HepG2 (cell line): ENCODE measurements at regions not wholly inside any gene's neighbourhood (a gene's known extent, or its start where the extent isn't known, plus 50 kb on each side); places are given as distances from the start of the nearest gene placed in this dataset.

Source experiments
- ATAC-seq: fragments of 200-7000 bp; cut with Tn5 transposase; 3 replicates; pipeline ENCODE4 v1.9.1; 2020; ENCODE audit warnings: mild to moderate bottlenecking, moderate library complexity
- BruUV-seq: library from RNA; stranded (reverse); fragments of 400-500 nt; replicated peaks from 2 replicates; lab custom pipeline; 2021; lab: Mats Ljungman, UMichigan
- CTCF ChIA-PET: fragments of 300-600 bp; formaldehyde crosslinking; extraction: SDS; loops from one replicate; lab custom pipeline; 2021; ENCODE audit warnings: low total read pairs, inconsistent platforms, low intra/inter-chr PET ratio; lab: Yijun Ruan, JAX
- POLR2A ChIA-PET: fragments of 350-600 bp; sonication (Branson Sonifier 250); formaldehyde crosslinking; loops from one replicate; lab custom pipeline; 2020; ENCODE audit warnings: antibody characterized with exemption, inconsistent platforms; lab: Yijun Ruan, JAX
- DNase-seq: peaks from one replicate; pipeline ENCODE4 v3.0.0-alpha.2; 2015; ENCODE audit warnings: low spot score
- FAIRE-seq: peaks from 3 replicates; lab custom pipeline; 2011; peaks lifted over from hg19 to GRCh38; lab: Jason Lieb, UNC
- H2AFZ ChIP-seq: one replicate; pipeline ENCODE4 v1.6.1; 2011; ENCODE audit warnings: low read length, inconsistent platforms
- H3K27ac ChIP-seq: fragments of 300-600 bp; 3 replicates; pipeline ENCODE4 v1.8.0; 2011; ENCODE audit warnings: mixed run types, mild to moderate bottlenecking, mixed read lengths, low read length, inconsistent platforms; ENCODE audit not compliant: insufficient read depth; ENCODE audit errors: extremely low read length
- H3K27me3 ChIP-seq, 2 experiments: fragments of 200-600 bp in 1 of 2; 2 replicates in 1 of 2; 3 replicates in 1 of 2; pipeline versions ENCODE4 v1.6.0 to v1.8.0; 2011; ENCODE audit warnings: low read length in 2 of 2, mild to moderate bottlenecking in 2 of 2, moderate library complexity in 2 of 2, inconsistent platforms in 1 of 2; ENCODE audit not compliant: insufficient read depth in 2 of 2, control insufficient read depth in 1 of 2
- H3K36me3 ChIP-seq, 2 experiments: fragments of 200-600 bp in 1 of 2; replicated peaks in 1 of 2; 2 replicates in 1 of 2; 3 replicates in 1 of 2; pipeline versions ENCODE4 v1.5.1 to v1.8.0; 2011; ENCODE audit warnings: low read length in 2 of 2, inconsistent platforms in 1 of 2; ENCODE audit not compliant: insufficient read depth in 2 of 2, control insufficient read depth in 1 of 2
- H3K4me1 ChIP-seq: 2 replicates; pipeline ENCODE4 v1.5.1; 2012; ENCODE audit warnings: low read length, inconsistent platforms; ENCODE audit not compliant: insufficient read depth
- H3K4me2 ChIP-seq: 2 replicates; pipeline ENCODE4 v1.6.0; 2011; ENCODE audit warnings: low read depth, low read length, inconsistent platforms
- H3K4me3 ChIP-seq, 3 experiments: fragments of 200-600 bp in 1 of 3; sonication (generic), shearing (Covaris generic) in 1 of 3; replicated peaks in 1 of 3; 2 replicates each; pipeline ENCODE4 v1.5.1; 2011 to 2016; ENCODE audit warnings: low read length in 3 of 3, inconsistent platforms in 2 of 3, low read depth in 2 of 3, mild to moderate bottlenecking in 2 of 3, control low read depth in 1 of 3, mixed read lengths in 1 of 3; ENCODE audit not compliant: insufficient read depth in 1 of 3
- H3K79me2 ChIP-seq: one replicate; pipeline ENCODE4 v1.6.1; 2011; ENCODE audit warnings: low read length, inconsistent platforms; ENCODE audit not compliant: insufficient read depth
- H3K9ac ChIP-seq: 2 replicates; pipeline ENCODE4 v1.6.0; 2011; ENCODE audit warnings: mild to moderate bottlenecking, low read depth, low read length, inconsistent platforms; ENCODE audit not compliant: insufficient read depth
- H3K9me3 ChIP-seq: 2 replicates; pipeline ENCODE4 v1.5.1; 2012; ENCODE audit warnings: mild to moderate bottlenecking, low read length
- H4K20me1 ChIP-seq: 2 replicates; pipeline ENCODE4 v1.6.0; 2011; ENCODE audit warnings: inconsistent platforms, mild to moderate bottlenecking, low read length, moderate library complexity; ENCODE audit not compliant: insufficient read depth
- ATF7-NPFF ChIP-seq: sonication (generic); formaldehyde crosslinking; IDR thresholded peaks from 2 replicates; pipeline ENCODE4 v1.8.1; 2023; ENCODE audit warnings: mild to moderate bottlenecking, low read depth, missing genetic modification reagents, moderate library complexity
- CBX5 ChIP-seq: sonication (generic); formaldehyde crosslinking; IDR thresholded peaks from 2 replicates; pipeline ENCODE4 v1.4.0; 2020; ENCODE audit warnings: missing genetic modification reagents, borderline replicate concordance
- NFE2 ChIP-seq: sonication (generic); formaldehyde crosslinking; IDR thresholded peaks from 2 replicates; pipeline ENCODE4 v1.4.0; 2020; ENCODE audit warnings: missing genetic modification reagents
- POLR2AphosphoS5 ChIP-seq: IDR thresholded peaks from 2 replicates; pipeline ENCODE4 v1.6.1; 2012; ENCODE audit warnings: low read depth, low read length
- RFX3 ChIP-seq: IDR thresholded peaks from 2 replicates; pipeline ENCODE4 v1.6.1; 2016; ENCODE audit warnings: missing biosample characterization, missing genetic modification reagents
- ZNF350 ChIP-seq: sonication (generic); formaldehyde crosslinking; IDR thresholded peaks from 2 replicates; pipeline ENCODE4 v1.4.0; 2020; ENCODE audit warnings: mild to moderate bottlenecking, low read depth, missing genetic modification reagents, borderline replicate concordance
- ZNF549 ChIP-seq: sonication (generic); formaldehyde crosslinking; IDR thresholded peaks from 2 replicates; pipeline ENCODE4 v1.5.0; 2020; ENCODE audit warnings: missing genetic modification reagents
- ZZZ3 ChIP-seq: sonication (generic); formaldehyde crosslinking; IDR thresholded peaks from 2 replicates; pipeline ENCODE4 v1.4.0; 2020; ENCODE audit warnings: missing genetic modification reagents, mild to moderate bottlenecking, borderline replicate concordance
- WGBS: methylation state at CpG from one replicate; pipeline ENCODE4 v1.1.6; 2017; ENCODE audit warnings: low lambda C conversion rate; 5-methylcytosine and 5-hydroxymethylcytosine counted together
- in situ Hi-C: cut with HindIII; loops from 2 replicates; pipeline ENCODE4 v1.10.0; 2017; ENCODE audit warnings: low pct_unique_long_range_greater_than_20kb; ENCODE audit not compliant: extremely low pct_ligation_motif_present
- intact Hi-C: fragments of 100-400 bp; cut with micrococcal nuclease; formaldehyde crosslinking; loops from one replicate; pipeline ENCODE4 v1.10.0; 2022; ENCODE audit not compliant: unreplicated experiment
- TF ChIP-seq, protein P1 (sequence below): IDR thresholded peaks from 2 replicates; pipeline ENCODE4 v1.6.1; 2016; ENCODE audit warnings: missing compliant biosample characterization, missing genetic modification reagents, borderline replicate concordance
- TF ChIP-seq, protein P2 (sequence below): sonication (generic); formaldehyde crosslinking; IDR thresholded peaks from 2 replicates; pipeline ENCODE4 v1.8.0; 2022; ENCODE audit warnings: missing genetic modification reagents, low read depth, mild to moderate bottlenecking, borderline replicate concordance
- TF ChIP-seq, protein P3 (sequence below): sonication (generic); formaldehyde crosslinking; IDR thresholded peaks from 2 replicates; pipeline ENCODE4 v1.4.0; 2020; ENCODE audit warnings: missing genetic modification reagents
- TF ChIP-seq, protein P4 (sequence below): sonication (generic); formaldehyde crosslinking; IDR thresholded peaks from 2 replicates; pipeline ENCODE4 v1.4.0; 2020; ENCODE audit warnings: missing genetic modification reagents
- TF ChIP-seq, protein P5 (sequence below): sonication (generic); formaldehyde crosslinking; IDR thresholded peaks from 2 replicates; pipeline ENCODE4 v1.4.0; 2020; ENCODE audit warnings: low read depth, missing genetic modification reagents

DNA sequence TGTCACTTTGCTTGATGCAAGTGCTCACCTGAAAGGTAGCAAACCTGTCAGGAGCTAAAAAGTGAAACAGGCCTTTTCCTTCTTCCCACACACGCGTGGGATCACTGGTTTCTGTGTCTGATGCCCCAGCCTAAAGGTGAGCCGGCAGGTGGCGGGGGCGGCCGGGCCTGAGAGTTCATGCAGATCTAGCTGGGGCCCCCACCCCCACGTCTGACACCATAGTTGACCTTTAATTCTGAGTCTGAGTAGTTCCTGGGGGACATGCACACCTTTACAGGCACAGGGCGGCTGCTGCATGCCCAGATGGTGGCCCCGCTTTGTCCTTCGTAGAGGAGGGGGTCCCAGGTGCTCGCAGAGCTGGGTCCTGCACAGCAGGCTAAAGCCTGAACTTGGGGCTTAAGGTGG is 345.3 kb downstream of the TEX29 start:
- FAIRE-seq (no peak), ATAC-seq (no peak)
- intact Hi-C loops, result no loop called here

More for the DNA sequence above, 345.3 kb downstream of the TEX29 start:
- in situ Hi-C loops, result no loop called here
- H3K4me1 ChIP-seq, result no peaks in the 10 kb centered on the region
- no peak overlapping the region for H2AFZ ChIP-seq
- H3K27ac ChIP-seq, result no peak overlapping the region
- DNase-seq, result no peak
- no peak overlapping the region for H3K4me2 ChIP-seq
- H3K79me2 ChIP-seq, result no peaks in the 10 kb centered on the region
- no TSS peak for BruUV-seq
- H3K9me3 ChIP-seq, result no peaks in the 10 kb centered on the region
- no peaks in the 10 kb centered on the region for H4K20me1 ChIP-seq
- H3K4me3 ChIP-seq, result no peak overlapping the region
- CTCF ChIA-PET, result no interaction called here
- no peak overlapping the region for H3K9ac ChIP-seq
- 0% methylated on average over 1 of the region's 11 CpGs for WGBS
- no peaks in the 10 kb centered on the region for H3K36me3 ChIP-seq
- TF ChIP-seq ATF7-NPFF (CRISPR knock-in tag) (no peak), ZNF350 (no peak), ZNF549 (no peak), CBX5 (no peak), POLR2AphosphoS5 (no peak), NFE2 (CRISPR knock-in tag) (no peak), ZZZ3 (CRISPR knock-in tag) (no peak), RFX3 (no peak)
- TF ChIP-seq, protein P1, sequence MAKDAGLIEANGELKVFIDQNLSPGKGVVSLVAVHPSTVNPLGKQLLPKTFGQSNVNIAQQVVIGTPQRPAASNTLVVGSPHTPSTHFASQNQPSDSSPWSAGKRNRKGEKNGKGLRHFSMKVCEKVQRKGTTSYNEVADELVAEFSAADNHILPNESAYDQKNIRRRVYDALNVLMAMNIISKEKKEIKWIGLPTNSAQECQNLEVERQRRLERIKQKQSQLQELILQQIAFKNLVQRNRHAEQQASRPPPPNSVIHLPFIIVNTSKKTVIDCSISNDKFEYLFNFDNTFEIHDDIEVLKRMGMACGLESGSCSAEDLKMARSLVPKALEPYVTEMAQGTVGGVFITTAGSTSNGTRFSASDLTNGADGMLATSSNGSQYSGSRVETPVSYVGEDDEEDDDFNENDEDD (CRISPR knock-in tag), result no peak
- TF ChIP-seq, protein P2, sequence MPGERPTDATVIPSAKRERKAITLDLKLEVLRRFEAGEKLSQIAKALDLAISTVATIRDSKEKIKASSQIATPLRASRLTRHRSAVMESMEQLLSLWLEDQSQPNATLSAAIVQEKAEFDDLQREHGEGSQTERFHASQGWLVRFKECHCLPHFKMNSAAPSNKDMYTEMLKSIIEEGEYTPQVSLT (CRISPR knock-in tag), result no peak
- TF ChIP-seq, protein P3, sequence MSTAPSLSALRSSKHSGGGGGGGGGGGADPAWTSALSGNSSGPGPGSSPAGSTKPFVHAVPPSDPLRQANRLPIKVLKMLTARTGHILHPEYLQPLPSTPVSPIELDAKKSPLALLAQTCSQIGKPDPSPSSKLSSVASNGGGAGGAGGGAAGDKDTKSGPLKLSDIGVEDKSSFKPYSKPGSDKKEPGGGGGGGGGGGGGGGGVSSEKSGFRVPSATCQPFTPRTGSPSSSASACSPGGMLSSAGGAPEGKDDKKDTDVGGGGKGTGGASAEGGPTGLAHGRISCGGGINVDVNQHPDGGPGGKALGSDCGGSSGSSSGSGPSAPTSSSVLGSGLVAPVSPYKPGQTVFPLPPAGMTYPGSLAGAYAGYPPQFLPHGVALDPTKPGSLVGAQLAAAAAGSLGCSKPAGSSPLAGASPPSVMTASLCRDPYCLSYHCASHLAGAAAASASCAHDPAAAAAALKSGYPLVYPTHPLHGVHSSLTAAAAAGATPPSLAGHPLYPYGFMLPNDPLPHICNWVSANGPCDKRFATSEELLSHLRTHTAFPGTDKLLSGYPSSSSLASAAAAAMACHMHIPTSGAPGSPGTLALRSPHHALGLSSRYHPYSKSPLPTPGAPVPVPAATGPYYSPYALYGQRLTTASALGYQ (CRISPR knock-in tag), result no peak
- TF ChIP-seq, protein P4, sequence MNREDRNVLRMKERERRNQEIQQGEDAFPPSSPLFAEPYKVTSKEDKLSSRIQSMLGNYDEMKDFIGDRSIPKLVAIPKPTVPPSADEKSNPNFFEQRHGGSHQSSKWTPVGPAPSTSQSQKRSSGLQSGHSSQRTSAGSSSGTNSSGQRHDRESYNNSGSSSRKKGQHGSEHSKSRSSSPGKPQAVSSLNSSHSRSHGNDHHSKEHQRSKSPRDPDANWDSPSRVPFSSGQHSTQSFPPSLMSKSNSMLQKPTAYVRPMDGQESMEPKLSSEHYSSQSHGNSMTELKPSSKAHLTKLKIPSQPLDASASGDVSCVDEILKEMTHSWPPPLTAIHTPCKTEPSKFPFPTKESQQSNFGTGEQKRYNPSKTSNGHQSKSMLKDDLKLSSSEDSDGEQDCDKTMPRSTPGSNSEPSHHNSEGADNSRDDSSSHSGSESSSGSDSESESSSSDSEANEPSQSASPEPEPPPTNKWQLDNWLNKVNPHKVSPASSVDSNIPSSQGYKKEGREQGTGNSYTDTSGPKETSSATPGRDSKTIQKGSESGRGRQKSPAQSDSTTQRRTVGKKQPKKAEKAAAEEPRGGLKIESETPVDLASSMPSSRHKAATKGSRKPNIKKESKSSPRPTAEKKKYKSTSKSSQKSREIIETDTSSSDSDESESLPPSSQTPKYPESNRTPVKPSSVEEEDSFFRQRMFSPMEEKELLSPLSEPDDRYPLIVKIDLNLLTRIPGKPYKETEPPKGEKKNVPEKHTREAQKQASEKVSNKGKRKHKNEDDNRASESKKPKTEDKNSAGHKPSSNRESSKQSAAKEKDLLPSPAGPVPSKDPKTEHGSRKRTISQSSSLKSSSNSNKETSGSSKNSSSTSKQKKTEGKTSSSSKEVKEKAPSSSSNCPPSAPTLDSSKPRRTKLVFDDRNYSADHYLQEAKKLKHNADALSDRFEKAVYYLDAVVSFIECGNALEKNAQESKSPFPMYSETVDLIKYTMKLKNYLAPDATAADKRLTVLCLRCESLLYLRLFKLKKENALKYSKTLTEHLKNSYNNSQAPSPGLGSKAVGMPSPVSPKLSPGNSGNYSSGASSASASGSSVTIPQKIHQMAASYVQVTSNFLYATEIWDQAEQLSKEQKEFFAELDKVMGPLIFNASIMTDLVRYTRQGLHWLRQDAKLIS (CRISPR knock-in tag), result no peak
- TF ChIP-seq, protein P5, sequence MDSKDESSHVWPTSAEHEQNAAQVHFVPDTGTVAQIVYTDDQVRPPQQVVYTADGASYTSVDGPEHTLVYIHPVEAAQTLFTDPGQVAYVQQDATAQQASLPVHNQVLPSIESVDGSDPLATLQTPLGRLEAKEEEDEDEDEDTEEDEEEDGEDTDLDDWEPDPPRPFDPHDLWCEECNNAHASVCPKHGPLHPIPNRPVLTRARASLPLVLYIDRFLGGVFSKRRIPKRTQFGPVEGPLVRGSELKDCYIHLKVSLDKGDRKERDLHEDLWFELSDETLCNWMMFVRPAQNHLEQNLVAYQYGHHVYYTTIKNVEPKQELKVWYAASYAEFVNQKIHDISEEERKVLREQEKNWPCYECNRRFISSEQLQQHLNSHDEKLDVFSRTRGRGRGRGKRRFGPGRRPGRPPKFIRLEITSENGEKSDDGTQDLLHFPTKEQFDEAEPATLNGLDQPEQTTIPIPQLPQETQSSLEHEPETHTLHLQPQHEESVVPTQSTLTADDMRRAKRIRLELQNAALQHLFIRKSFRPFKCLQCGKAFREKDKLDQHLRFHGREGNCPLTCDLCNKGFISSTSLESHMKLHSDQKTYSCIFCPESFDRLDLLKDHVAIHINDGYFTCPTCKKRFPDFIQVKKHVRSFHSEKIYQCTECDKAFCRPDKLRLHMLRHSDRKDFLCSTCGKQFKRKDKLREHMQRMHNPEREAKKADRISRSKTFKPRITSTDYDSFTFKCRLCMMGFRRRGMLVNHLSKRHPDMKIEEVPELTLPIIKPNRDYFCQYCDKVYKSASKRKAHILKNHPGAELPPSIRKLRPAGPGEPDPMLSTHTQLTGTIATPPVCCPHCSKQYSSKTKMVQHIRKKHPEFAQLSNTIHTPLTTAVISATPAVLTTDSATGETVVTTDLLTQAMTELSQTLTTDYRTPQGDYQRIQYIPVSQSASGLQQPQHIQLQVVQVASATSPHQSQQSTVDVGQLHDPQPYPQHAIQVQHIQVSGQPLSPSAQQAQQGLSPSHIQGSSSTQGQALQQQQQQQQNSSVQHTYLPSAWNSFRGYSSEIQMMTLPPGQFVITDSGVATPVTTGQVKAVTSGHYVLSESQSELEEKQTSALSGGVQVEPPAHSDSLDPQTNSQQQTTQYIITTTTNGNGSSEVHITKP (CRISPR knock-in tag), result no peak
- POLR2A ChIA-PET, result no interaction called here
- peaks cover 1 to 8% of the 10 kb centered on the region in 2 experiments; a peak in 4 of 5 replicates for H3K27me3 ChIP-seq
